Panc1 (cell line): ENCODE measurements at regions not wholly inside any gene's neighbourhood (a gene's known extent, or its start where the extent isn't known, plus 50 kb on each side); places are given as distances from the start of the nearest gene placed in this dataset.

ENCODE experiments used
- ATAC-seq: fragments of 200-7000 bp; cut with Tn5 transposase; 2 replicates; pipeline ENCODE4 v1.9.1; 2020; ENCODE audit warnings: mild to moderate bottlenecking, moderate library complexity
- BruUV-seq: library from RNA; stranded (reverse); fragments of 400-500 nt; replicated peaks from 2 replicates; lab custom pipeline; 2021; lab: Mats Ljungman, UMichigan
- CTCF ChIA-PET: fragments of 300-600 bp; sonication (Branson Sonifier 250); formaldehyde crosslinking; loops from one replicate; lab custom pipeline; 2022; ENCODE audit warnings: antibody characterized with exemption; lab: Charles Lee
- POLR2A ChIA-PET: fragments of 300-600 bp; sonication (Branson Sonifier 250); formaldehyde crosslinking; loops from one replicate; lab custom pipeline; 2022; ENCODE audit warnings: antibody characterized with exemption; lab: Charles Lee
- DNase-seq: peaks from one replicate; pipeline ENCODE4 v3.0.0-alpha.2; 2010; ENCODE audit warnings: low read depth, low spot score
- H3K27ac ChIP-seq: 2 replicates; pipeline ENCODE4 v1.5.1; 2011; ENCODE audit warnings: mild to moderate bottlenecking, low read length, inconsistent platforms
- H3K27me3 ChIP-seq: fragments of 200-500 bp; sonication (Bioruptor generic); 2 replicates; pipeline ENCODE4 v1.6.0; 2014; ENCODE audit warnings: low read length, inconsistent platforms; ENCODE audit not compliant: control insufficient read depth, insufficient read depth
- H3K36me3 ChIP-seq: fragments of 200-500 bp; sonication (Bioruptor generic); 2 replicates; pipeline ENCODE4 v1.5.1; 2014; ENCODE audit warnings: inconsistent platforms, mild to moderate bottlenecking, low read length, moderate library complexity; ENCODE audit not compliant: control insufficient read depth, insufficient read depth
- H3K4me1 ChIP-seq: 2 replicates; pipeline ENCODE4 v1.5.1; 2011; ENCODE audit warnings: inconsistent platforms, mild to moderate bottlenecking, low read length, moderate library complexity; ENCODE audit not compliant: control insufficient read depth, insufficient read depth
- H3K4me3 ChIP-seq, 2 experiments: 2 replicates each; pipeline ENCODE4 v1.5.1; 2011 to 2012; ENCODE audit warnings: low read depth in 2 of 2, low read length in 2 of 2, mild to moderate bottlenecking in 2 of 2, inconsistent platforms in 1 of 2, moderate library complexity in 1 of 2
- H3K9me3 ChIP-seq: fragments of 200-500 bp; sonication (Bioruptor generic); 2 replicates; pipeline ENCODE4 v1.5.1; 2014; ENCODE audit warnings: low read depth, mild to moderate bottlenecking, inconsistent platforms, low read length, moderate library complexity; ENCODE audit not compliant: control insufficient read depth, insufficient read depth
- POLR2AphosphoS5 ChIP-seq: IDR thresholded peaks from 2 replicates; pipeline ENCODE4 v1.6.1; 2012; ENCODE audit warnings: mild to moderate bottlenecking, low read depth, low read length, moderate library complexity
- SIN3A ChIP-seq: IDR thresholded peaks from 2 replicates; pipeline ENCODE4 v1.6.1; 2012; ENCODE audit warnings: low read depth, mild to moderate bottlenecking, low read length, moderate library complexity, borderline replicate concordance; ENCODE audit not compliant: insufficient read depth
- TCF7L2 ChIP-seq: IDR thresholded peaks from 2 replicates; pipeline ENCODE4 v1.6.1; 2011; ENCODE audit warnings: mild to moderate bottlenecking, low read depth, low read length, inconsistent platforms
- in situ Hi-C: cut with HindIII; loops from 2 replicates; pipeline ENCODE4 v1.10.0; 2016; ENCODE audit warnings: low sequenced_read_pairs, low pct_unique_long_range_greater_than_20kb
- intact Hi-C: fragments of 100-400 bp; cut with micrococcal nuclease; formaldehyde crosslinking; loops from one replicate; pipeline ENCODE4 v1.10.0; 2022; ENCODE audit not compliant: unreplicated experiment
- TF ChIP-seq, protein P1 (sequence below), 2 experiments: IDR thresholded peaks; 2 replicates each; pipeline ENCODE4 v1.6.1; 2011 to 2012; ENCODE audit warnings: low read depth in 2 of 2, control low read depth in 1 of 2, low read length in 1 of 2, mild to moderate bottlenecking in 1 of 2, moderate library complexity in 1 of 2; ENCODE audit not compliant: insufficient read depth in 1 of 2
- TF ChIP-seq, protein P2 (sequence below): fragments of 450-650 bp; IDR thresholded peaks from 2 replicates; pipeline ENCODE4 v1.5.1; 2017; ENCODE audit warnings: mild to moderate bottlenecking

DNA sequence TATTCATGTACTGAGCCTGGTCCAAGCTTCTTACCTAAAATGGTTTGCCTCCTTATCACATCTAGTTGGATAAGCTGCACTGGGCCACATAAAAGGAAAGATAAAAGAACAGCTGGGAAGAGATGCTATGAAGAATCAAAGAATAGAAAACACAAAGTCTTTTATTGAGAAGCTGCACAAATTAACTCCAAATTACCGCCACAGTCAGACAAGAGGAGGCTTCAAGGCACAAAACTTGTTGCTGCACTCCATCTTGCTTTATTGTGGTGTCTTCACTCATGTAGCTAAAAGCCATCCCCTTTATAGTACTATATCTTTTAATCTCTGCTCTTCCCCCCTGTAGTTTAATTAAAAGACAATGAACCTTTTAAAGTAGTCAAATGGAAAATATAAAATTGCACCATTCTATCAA lies 330.6 kb upstream of the PMFBP1 start:
- DNase-seq: no peak
- H3K27me3 ChIP-seq: no peaks in the 10 kb centered on the region
- intact Hi-C loops: loop anchor here (10.0 kb wide), 1 partner anchor 552 kb away; no protein-coding TSS in a partner anchor
- no TSS peak for BruUV-seq
- no peak overlapping the region for H3K27ac ChIP-seq
- CTCF ChIA-PET: interaction anchor here (0.5 to 0.6 kb wide), 2 partner anchors 14 to 149 kb away, joined by 4 to 6 read pairs; no protein-coding TSS in a partner anchor
- POLR2A ChIA-PET: no interaction called here
- no peaks in the 10 kb centered on the region for H3K9me3 ChIP-seq
- H3K36me3 ChIP-seq: no peaks in the 10 kb centered on the region
- no peak overlapping the region for H3K4me3 ChIP-seq
- H3K4me1 ChIP-seq: no peaks in the 10 kb centered on the region
- in situ Hi-C loops: no loop called here
- TF ChIP-seq, protein P1, sequence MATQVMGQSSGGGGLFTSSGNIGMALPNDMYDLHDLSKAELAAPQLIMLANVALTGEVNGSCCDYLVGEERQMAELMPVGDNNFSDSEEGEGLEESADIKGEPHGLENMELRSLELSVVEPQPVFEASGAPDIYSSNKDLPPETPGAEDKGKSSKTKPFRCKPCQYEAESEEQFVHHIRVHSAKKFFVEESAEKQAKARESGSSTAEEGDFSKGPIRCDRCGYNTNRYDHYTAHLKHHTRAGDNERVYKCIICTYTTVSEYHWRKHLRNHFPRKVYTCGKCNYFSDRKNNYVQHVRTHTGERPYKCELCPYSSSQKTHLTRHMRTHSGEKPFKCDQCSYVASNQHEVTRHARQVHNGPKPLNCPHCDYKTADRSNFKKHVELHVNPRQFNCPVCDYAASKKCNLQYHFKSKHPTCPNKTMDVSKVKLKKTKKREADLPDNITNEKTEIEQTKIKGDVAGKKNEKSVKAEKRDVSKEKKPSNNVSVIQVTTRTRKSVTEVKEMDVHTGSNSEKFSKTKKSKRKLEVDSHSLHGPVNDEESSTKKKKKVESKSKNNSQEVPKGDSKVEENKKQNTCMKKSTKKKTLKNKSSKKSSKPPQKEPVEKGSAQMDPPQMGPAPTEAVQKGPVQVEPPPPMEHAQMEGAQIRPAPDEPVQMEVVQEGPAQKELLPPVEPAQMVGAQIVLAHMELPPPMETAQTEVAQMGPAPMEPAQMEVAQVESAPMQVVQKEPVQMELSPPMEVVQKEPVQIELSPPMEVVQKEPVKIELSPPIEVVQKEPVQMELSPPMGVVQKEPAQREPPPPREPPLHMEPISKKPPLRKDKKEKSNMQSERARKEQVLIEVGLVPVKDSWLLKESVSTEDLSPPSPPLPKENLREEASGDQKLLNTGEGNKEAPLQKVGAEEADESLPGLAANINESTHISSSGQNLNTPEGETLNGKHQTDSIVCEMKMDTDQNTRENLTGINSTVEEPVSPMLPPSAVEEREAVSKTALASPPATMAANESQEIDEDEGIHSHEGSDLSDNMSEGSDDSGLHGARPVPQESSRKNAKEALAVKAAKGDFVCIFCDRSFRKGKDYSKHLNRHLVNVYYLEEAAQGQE (IDR thresholded peaks at IDR 0.05; ENCODE audit: insufficient read depth in 1 of 2, low read depth in 2 of 2, low read length in 1 of 2): no peak
- no peak for TF ChIP-seq POLR2AphosphoS5
- TF ChIP-seq TCF7L2: no peak
- TF ChIP-seq, protein P2, sequence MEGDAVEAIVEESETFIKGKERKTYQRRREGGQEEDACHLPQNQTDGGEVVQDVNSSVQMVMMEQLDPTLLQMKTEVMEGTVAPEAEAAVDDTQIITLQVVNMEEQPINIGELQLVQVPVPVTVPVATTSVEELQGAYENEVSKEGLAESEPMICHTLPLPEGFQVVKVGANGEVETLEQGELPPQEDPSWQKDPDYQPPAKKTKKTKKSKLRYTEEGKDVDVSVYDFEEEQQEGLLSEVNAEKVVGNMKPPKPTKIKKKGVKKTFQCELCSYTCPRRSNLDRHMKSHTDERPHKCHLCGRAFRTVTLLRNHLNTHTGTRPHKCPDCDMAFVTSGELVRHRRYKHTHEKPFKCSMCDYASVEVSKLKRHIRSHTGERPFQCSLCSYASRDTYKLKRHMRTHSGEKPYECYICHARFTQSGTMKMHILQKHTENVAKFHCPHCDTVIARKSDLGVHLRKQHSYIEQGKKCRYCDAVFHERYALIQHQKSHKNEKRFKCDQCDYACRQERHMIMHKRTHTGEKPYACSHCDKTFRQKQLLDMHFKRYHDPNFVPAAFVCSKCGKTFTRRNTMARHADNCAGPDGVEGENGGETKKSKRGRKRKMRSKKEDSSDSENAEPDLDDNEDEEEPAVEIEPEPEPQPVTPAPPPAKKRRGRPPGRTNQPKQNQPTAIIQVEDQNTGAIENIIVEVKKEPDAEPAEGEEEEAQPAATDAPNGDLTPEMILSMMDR: no peak
- no peak for TF ChIP-seq SIN3A
- ATAC-seq: no peak

DNA sequence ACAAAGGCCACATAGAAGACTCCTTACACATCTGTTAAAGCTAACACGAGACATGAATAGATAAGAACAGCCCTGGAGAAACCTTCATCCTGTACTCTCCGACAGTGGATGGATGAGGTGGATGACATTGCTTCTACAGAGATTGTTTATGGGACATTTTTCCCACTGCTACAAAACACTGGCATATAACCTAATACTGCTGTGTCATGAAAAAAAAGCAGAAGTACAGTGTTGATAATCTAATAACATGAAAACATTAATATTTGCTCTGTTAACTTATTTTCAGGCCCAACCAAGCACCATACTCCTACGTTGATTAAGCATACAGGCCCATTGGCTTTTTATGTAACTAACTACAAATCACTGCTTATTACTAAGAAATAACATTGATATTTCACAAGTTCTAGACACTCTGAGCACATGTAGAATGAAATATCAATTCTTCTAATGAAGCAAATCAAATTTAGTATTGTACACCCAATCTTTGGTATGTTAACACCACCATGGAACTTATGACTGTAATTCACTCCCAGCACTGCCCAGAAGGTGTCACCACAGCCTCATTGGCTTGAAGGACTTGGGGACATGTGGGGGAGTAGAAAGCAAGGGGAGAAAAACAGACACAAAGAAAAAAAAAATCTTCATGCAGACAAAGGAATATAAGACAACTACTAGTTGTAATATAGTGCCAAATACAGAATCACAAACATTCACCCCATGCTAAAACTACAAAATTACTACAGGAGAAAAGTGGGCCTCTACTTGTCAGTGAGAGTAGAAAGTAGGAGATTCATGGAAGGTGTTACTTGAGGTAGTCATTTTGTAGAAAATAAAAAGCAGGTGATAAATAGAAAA lies 330.0 kb upstream of the PMFBP1 start:
- Histone ChIP-seq H3K9me3 (no peaks in the 10 kb centered on the region), H3K27me3 (no peaks in the 10 kb centered on the region), H3K36me3 (no peaks in the 10 kb centered on the region), H3K4me1 (no peaks in the 10 kb centered on the region), H3K27ac (no peak overlapping the region), H3K4me3 (no peak overlapping the region)
- no TSS peak for BruUV-seq
- peak; percentile 38 for DNase-seq
- TF ChIP-seq, protein P1 (IDR thresholded peaks at IDR 0.05; ENCODE audit: insufficient read depth in 1 of 2, low read depth in 2 of 2, low read length in 1 of 2): no peak
- TF ChIP-seq TCF7L2 (no peak), POLR2AphosphoS5 (no peak), SIN3A (no peak)
- TF ChIP-seq, protein P2: peak; percentile 79
- in situ Hi-C loops: no loop called here
- CTCF ChIA-PET: no interaction called here
- POLR2A ChIA-PET: no interaction called here
- intact Hi-C loops: loop anchor here (10.0 kb wide), 1 partner anchor 553 kb away; no protein-coding TSS in a partner anchor
- ATAC-seq: peak; percentile 78
